IMR-90 (cell line): ENCODE measurements at regions not wholly inside any gene's neighbourhood (a gene's known extent, or its start where the extent isn't known, plus 50 kb on each side); places are given as distances from the start of the nearest gene placed in this dataset.

ENCODE experiments used
- BHLHE40 ChIP-seq: fragments of 150-350 bp; IDR thresholded peaks from 2 replicates; pipeline ENCODE4 v1.6.1; 2016; ENCODE audit warnings: mild to moderate bottlenecking, low read depth, low read length
- CEBPB ChIP-seq: IDR thresholded peaks from 2 replicates; pipeline ENCODE4 v1.6.1; 2012; ENCODE audit warnings: low read depth, low read length, improper control_type of control experiment
- FOS ChIP-seq: fragments of 150-350 bp; IDR thresholded peaks from 2 replicates; pipeline ENCODE4 v1.6.1; 2016; ENCODE audit warnings: low read depth, low read length
- MAFK ChIP-seq: IDR thresholded peaks from 2 replicates; pipeline ENCODE4 v1.6.1; 2012; ENCODE audit warnings: low read depth, low read length, improper control_type of control experiment
- MXI1 ChIP-seq: IDR thresholded peaks from 2 replicates; pipeline ENCODE4 v1.6.1; 2012; ENCODE audit warnings: low read depth, mild to moderate bottlenecking, low read length, moderate library complexity, borderline replicate concordance
- POLR2A ChIP-seq: IDR thresholded peaks from 2 replicates; pipeline ENCODE4 v1.6.1; 2012; ENCODE audit warnings: mild to moderate bottlenecking, low read depth, low read length
- RAD21 ChIP-seq: IDR thresholded peaks from 2 replicates; pipeline ENCODE4 v1.6.1; 2012; ENCODE audit warnings: low read length, improper control_type of control experiment
- SMC3 ChIP-seq: fragments of 150-350 bp; IDR thresholded peaks from 2 replicates; pipeline ENCODE4 v1.6.1; 2016; ENCODE audit warnings: low read depth, mild to moderate bottlenecking, antibody characterized with exemption, low read length, moderate library complexity
- TF ChIP-seq, protein P1 (sequence below): conservative IDR thresholded peaks from 2 replicates; pipeline ENCODE4 v1.5.1; 2012; ENCODE audit warnings: mild to moderate bottlenecking, low read depth, low read length, improper control_type of control experiment
- TF ChIP-seq, protein P2 (sequence below): fragments of 150-350 bp; IDR thresholded peaks from 2 replicates; pipeline ENCODE4 v1.6.1; 2017; ENCODE audit warnings: mild to moderate bottlenecking, antibody characterized with exemption, low read length, low read depth

DNA sequence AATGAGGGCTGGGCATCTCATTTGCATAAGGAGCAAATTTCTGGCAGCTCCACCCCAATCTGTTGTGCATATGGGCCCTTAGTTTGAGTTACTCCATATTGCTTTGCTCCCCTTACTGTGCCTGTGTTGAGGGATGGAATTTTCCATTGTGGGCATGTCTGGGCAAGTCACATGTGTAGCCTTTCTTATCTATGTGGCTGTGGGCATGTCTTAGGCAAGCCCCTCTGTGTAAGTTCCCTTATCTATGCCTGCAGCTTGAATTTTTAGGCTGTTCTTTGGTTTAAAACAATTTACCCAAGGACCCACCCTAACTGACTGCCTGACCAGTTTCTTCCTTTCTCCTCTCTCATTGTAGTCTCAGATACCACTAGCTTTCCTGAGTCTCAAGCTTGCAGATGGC is 405.7 kb upstream of the NCAM2 start:
- TF ChIP-seq, protein P1, sequence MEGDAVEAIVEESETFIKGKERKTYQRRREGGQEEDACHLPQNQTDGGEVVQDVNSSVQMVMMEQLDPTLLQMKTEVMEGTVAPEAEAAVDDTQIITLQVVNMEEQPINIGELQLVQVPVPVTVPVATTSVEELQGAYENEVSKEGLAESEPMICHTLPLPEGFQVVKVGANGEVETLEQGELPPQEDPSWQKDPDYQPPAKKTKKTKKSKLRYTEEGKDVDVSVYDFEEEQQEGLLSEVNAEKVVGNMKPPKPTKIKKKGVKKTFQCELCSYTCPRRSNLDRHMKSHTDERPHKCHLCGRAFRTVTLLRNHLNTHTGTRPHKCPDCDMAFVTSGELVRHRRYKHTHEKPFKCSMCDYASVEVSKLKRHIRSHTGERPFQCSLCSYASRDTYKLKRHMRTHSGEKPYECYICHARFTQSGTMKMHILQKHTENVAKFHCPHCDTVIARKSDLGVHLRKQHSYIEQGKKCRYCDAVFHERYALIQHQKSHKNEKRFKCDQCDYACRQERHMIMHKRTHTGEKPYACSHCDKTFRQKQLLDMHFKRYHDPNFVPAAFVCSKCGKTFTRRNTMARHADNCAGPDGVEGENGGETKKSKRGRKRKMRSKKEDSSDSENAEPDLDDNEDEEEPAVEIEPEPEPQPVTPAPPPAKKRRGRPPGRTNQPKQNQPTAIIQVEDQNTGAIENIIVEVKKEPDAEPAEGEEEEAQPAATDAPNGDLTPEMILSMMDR: no peak
- TF ChIP-seq POLR2A: no peak
- TF ChIP-seq, protein P2, sequence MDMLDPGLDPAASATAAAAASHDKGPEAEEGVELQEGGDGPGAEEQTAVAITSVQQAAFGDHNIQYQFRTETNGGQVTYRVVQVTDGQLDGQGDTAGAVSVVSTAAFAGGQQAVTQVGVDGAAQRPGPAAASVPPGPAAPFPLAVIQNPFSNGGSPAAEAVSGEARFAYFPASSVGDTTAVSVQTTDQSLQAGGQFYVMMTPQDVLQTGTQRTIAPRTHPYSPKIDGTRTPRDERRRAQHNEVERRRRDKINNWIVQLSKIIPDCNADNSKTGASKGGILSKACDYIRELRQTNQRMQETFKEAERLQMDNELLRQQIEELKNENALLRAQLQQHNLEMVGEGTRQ: no peak
- TF ChIP-seq MAFK: no peak
- TF ChIP-seq CEBPB: no peak
- TF ChIP-seq FOS: no peak
- TF ChIP-seq BHLHE40: no peak
- no peak for TF ChIP-seq RAD21
- TF ChIP-seq SMC3: no peak
- no peak for TF ChIP-seq MXI1
